HEK293 (cell line): ENCODE measurements at regions not wholly inside any gene's neighbourhood (a gene's known extent, or its start where the extent isn't known, plus 50 kb on each side); places are given as distances from the start of the nearest gene placed in this dataset.

Experiments
- CTCF ChIA-PET: fragments of 350-600 bp; formaldehyde crosslinking; extraction: SDS; loops from one replicate; lab custom pipeline; 2021; ENCODE audit warnings: antibody characterized with exemption; lab: Yijun Ruan, JAX
- POLR2A ChIA-PET: fragments of 300-600 bp; formaldehyde crosslinking; extraction: SDS; loops from one replicate; lab custom pipeline; 2020; ENCODE audit warnings: antibody characterized with exemption, inconsistent platforms; lab: Yijun Ruan, JAX
- H3K27ac ChIP-seq: fragments of 200-500 bp; sonication (Bioruptor generic); 2 replicates; pipeline ENCODE4 v1.5.1; 2014; ENCODE audit warnings: low read depth, low read length, control low read depth, inconsistent platforms; ENCODE audit errors: extremely low read depth
- H3K36me3 ChIP-seq, 2 experiments: fragments of 200-500 bp in 1 of 2; sonication (Bioruptor generic) in 1 of 2; 1 replicate in 1 of 2; 2 replicates in 1 of 2; pipeline ENCODE4 v1.5.1; 2014 to 2017; ENCODE audit warnings: inconsistent platforms in 2 of 2, low read length in 2 of 2; ENCODE audit not compliant: control insufficient read depth in 2 of 2, insufficient read depth in 1 of 2
- H3K4me1 ChIP-seq: fragments of 200-500 bp; sonication (Bioruptor generic); 2 replicates; pipeline ENCODE4 v1.5.1; 2014; ENCODE audit warnings: mild to moderate bottlenecking, low read length, inconsistent platforms; ENCODE audit not compliant: control insufficient read depth, insufficient read depth
- H3K4me3 ChIP-seq: 2 replicates; pipeline ENCODE4 v1.5.1; 2011; ENCODE audit warnings: low read depth, mild to moderate bottlenecking, control low read depth, low read length, moderate library complexity
- H3K9me3 ChIP-seq: fragments of 200-500 bp; sonication (Bioruptor generic); 2 replicates; pipeline ENCODE4 v1.5.1; 2014; ENCODE audit warnings: low read depth, low read length, inconsistent platforms; ENCODE audit not compliant: control insufficient read depth, insufficient read depth
- GLI4 ChIP-seq: fragments of 450-650 bp; formaldehyde crosslinking; IDR thresholded peaks from 2 replicates; pipeline ENCODE4 v1.5.1; 2016; ENCODE audit warnings: missing biosample characterization, missing genetic modification characterization
- PRDM2 ChIP-seq: fragments of 450-650 bp; formaldehyde crosslinking; IDR thresholded peaks from 2 replicates; pipeline ENCODE4 v1.5.1; 2016; ENCODE audit warnings: missing biosample characterization, missing genetic modification characterization, borderline replicate concordance
- TCF7L2 ChIP-seq: IDR thresholded peaks from 2 replicates; pipeline ENCODE4 v1.6.1; 2011; ENCODE audit warnings: low read depth, mild to moderate bottlenecking, inconsistent platforms, low read length, moderate library complexity, borderline replicate concordance
- ZNF114 ChIP-seq: fragments of 450-650 bp; formaldehyde crosslinking; IDR thresholded peaks from 2 replicates; pipeline ENCODE4 v1.5.0; 2017; ENCODE audit warnings: missing biosample characterization, missing genetic modification characterization
- ZNF140 ChIP-seq: fragments of 450-650 bp; formaldehyde crosslinking; IDR thresholded peaks from 2 replicates; pipeline ENCODE4 v1.5.1; 2016; ENCODE audit warnings: missing biosample characterization, missing genetic modification characterization
- ZNF146 ChIP-seq: fragments of 450-650 bp; formaldehyde crosslinking; IDR thresholded peaks from 2 replicates; pipeline ENCODE4 v1.5.1; 2016; ENCODE audit warnings: missing biosample characterization, missing genetic modification characterization
- ZNF292 ChIP-seq: fragments of 450-650 bp; formaldehyde crosslinking; IDR thresholded peaks from 2 replicates; pipeline ENCODE4 v1.5.1; 2016; ENCODE audit warnings: low read depth, missing biosample characterization, missing genetic modification characterization, borderline replicate concordance
- ZNF341 ChIP-seq: fragments of 450-650 bp; formaldehyde crosslinking; IDR thresholded peaks from 2 replicates; pipeline ENCODE4; 2016; ENCODE audit warnings: low read depth, missing biosample characterization, missing genetic modification characterization
- ZNF366 ChIP-seq: fragments of 450-650 bp; formaldehyde crosslinking; conservative IDR thresholded peaks from 2 replicates; pipeline ENCODE4 v1.5.1; 2016; ENCODE audit warnings: missing biosample characterization, missing genetic modification characterization
- ZNF521 ChIP-seq: fragments of 450-650 bp; formaldehyde crosslinking; IDR thresholded peaks from 2 replicates; pipeline ENCODE4 v1.5.1; 2017; ENCODE audit warnings: missing biosample characterization, mild to moderate bottlenecking, missing genetic modification characterization
- ZNF548 ChIP-seq: fragments of 450-650 bp; formaldehyde crosslinking; IDR thresholded peaks from 2 replicates; pipeline ENCODE4 v1.5.1; 2016; ENCODE audit warnings: missing biosample characterization, missing genetic modification characterization
- ZNF626 ChIP-seq: fragments of 450-650 bp; sonication (Bioruptor Pico); formaldehyde crosslinking; IDR thresholded peaks from 2 replicates; pipeline ENCODE4 v1.5.1; 2018; ENCODE audit warnings: missing biosample characterization, missing genetic modification characterization, inconsistent platforms
- ZNF654 ChIP-seq: fragments of 450-650 bp; formaldehyde crosslinking; IDR thresholded peaks from 2 replicates; pipeline ENCODE4 v1.5.1; 2016; ENCODE audit warnings: low read depth, missing biosample characterization, missing genetic modification characterization
- ZNF776 ChIP-seq: fragments of 450-650 bp; formaldehyde crosslinking; IDR thresholded peaks from 2 replicates; pipeline ENCODE4 v1.5.0; 2017; ENCODE audit warnings: missing biosample characterization, missing genetic modification characterization, borderline replicate concordance
- ZSCAN23 ChIP-seq: fragments of 450-650 bp; formaldehyde crosslinking; IDR thresholded peaks from 2 replicates; pipeline ENCODE4 v1.5.1; 2016; ENCODE audit warnings: missing biosample characterization, missing genetic modification characterization
- TF ChIP-seq, protein P1 (sequence below): fragments of 450-650 bp; formaldehyde crosslinking; IDR thresholded peaks from 2 replicates; pipeline ENCODE4 v1.5.1; 2016; ENCODE audit warnings: missing biosample characterization, missing genetic modification characterization
- TF ChIP-seq, protein P2 (sequence below): fragments of 450-650 bp; formaldehyde crosslinking; IDR thresholded peaks from 2 replicates; pipeline ENCODE4 v1.5.1; 2016; ENCODE audit warnings: missing biosample characterization, missing genetic modification characterization
- TF ChIP-seq, protein P3 (sequence below): fragments of 450-650 bp; IDR thresholded peaks from 2 replicates; pipeline ENCODE4 v1.5.1; 2018; ENCODE audit warnings: missing biosample characterization, mild to moderate bottlenecking, missing genetic modification characterization

DNA sequence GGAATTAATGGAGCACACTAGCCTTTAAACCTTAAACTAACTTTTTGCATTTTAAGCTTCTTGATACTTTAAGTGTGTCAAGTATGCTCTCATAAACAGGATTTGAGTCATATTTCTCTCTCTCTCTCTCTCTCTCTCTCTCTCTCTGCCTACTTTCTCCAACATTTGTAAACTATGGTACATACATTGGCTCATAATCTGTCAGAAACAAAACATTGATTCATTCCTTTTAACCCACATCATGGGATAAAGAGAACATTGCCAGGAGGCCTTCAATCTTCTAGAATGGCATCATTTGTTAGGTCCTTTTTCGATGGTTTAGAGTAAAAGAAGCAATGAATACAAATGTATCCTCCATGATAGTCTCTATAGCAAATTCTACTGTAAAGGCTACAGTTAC lies 81.6 kb upstream of the RERGL start:
- no peaks in the 10 kb centered on the region for H3K4me1 ChIP-seq
- TF ChIP-seq GLI4 (tag by site-specific recombination), result no peak
- no peak for TF ChIP-seq ZNF341 (tag by site-specific recombination)
- POLR2A ChIA-PET, result no interaction called here
- no peaks in the 10 kb centered on the region for H3K9me3 ChIP-seq
- H3K27ac ChIP-seq, result no peak overlapping the region
- no peaks in the 10 kb centered on the region for H3K36me3 ChIP-seq
- CTCF ChIA-PET, result interaction anchor here (0.6 to 4.2 kb wide), 3 partner anchors 9 to 52 kb away, joined by 3 to 30 read pairs (median 5); no protein-coding TSS in a partner anchor
- no peak overlapping the region for H3K4me3 ChIP-seq

- Histone ChIP-seq H3K9me3 (no peaks in the 10 kb centered on the region), H3K4me1 (no peaks in the 10 kb centered on the region), H3K4me3 (no peak overlapping the region), H3K36me3 (no peaks in the 10 kb centered on the region), H3K27ac (no peak overlapping the region)
- ChIA-PET POLR2A (no interaction called here), CTCF (interaction anchor here (4.2 kb wide), 1 partner anchor 9 kb away, joined by 30 read pairs; no protein-coding TSS in a partner anchor)
- TF ChIP-seq, protein P1, sequence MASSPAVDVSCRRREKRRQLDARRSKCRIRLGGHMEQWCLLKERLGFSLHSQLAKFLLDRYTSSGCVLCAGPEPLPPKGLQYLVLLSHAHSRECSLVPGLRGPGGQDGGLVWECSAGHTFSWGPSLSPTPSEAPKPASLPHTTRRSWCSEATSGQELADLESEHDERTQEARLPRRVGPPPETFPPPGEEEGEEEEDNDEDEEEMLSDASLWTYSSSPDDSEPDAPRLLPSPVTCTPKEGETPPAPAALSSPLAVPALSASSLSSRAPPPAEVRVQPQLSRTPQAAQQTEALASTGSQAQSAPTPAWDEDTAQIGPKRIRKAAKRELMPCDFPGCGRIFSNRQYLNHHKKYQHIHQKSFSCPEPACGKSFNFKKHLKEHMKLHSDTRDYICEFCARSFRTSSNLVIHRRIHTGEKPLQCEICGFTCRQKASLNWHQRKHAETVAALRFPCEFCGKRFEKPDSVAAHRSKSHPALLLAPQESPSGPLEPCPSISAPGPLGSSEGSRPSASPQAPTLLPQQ (tag by site-specific recombination), result no peak
- TF ChIP-seq ZNF114 (no peak), ZSCAN23 (tag by site-specific recombination) (no peak), ZNF521 (tag by site-specific recombination) (no peak), ZNF626 (tag by site-specific recombination) (no peak), ZNF548 (tag by site-specific recombination) (no peak), ZNF292 (no peak), ZNF366 (tag by site-specific recombination) (no peak), PRDM2 (tag by site-specific recombination) (no peak), ZNF146 (tag by site-specific recombination) (no peak), ZNF776 (tag by site-specific recombination) (no peak), ZNF654 (tag by site-specific recombination) (no peak), TCF7L2 (no peak), ZNF140 (no peak)
- TF ChIP-seq, protein P2, sequence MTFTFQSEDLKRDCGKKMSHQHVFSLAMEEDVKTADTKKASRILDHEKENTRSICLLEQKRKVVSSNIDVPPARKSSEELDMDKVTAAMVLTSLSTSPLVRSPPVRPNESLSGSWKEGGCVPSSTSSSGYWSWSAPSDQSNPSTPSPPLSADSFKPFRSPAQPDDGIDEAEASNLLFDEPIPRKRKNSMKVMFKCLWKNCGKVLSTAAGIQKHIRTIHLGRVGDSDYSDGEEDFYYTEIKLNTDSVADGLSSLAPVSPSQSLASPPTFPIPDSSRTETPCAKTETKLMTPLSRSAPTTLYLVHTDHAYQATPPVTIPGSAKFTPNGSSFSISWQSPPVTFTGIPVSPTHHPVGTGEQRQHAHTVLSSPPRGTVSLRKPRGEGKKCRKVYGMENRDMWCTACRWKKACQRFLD (tag by site-specific recombination), result no peak
- TF ChIP-seq, protein P3, sequence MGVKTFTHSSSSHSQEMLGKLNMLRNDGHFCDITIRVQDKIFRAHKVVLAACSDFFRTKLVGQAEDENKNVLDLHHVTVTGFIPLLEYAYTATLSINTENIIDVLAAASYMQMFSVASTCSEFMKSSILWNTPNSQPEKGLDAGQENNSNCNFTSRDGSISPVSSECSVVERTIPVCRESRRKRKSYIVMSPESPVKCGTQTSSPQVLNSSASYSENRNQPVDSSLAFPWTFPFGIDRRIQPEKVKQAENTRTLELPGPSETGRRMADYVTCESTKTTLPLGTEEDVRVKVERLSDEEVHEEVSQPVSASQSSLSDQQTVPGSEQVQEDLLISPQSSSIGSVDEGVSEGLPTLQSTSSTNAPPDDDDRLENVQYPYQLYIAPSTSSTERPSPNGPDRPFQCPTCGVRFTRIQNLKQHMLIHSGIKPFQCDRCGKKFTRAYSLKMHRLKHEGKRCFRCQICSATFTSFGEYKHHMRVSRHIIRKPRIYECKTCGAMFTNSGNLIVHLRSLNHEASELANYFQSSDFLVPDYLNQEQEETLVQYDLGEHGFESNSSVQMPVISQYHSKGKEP (tag by site-specific recombination), result no peak
Measured at GRCh38 chr12:18168016-18168415, 78.0 kb upstream of the RERGL start.
